H9 (cell line): ENCODE measurements at regions not wholly inside any gene's neighbourhood (a gene's known extent, or its start where the extent isn't known, plus 50 kb on each side); places are given as distances from the start of the nearest gene placed in this dataset.

Experiments
- DNase-seq: peaks from one replicate; pipeline ENCODE4 v3.0.0-alpha.2; 2017
- H2AFZ ChIP-seq: one replicate; pipeline ENCODE4 v1.6.1; 2013; ENCODE audit warnings: mild to moderate bottlenecking, low read length, control low read depth, moderate library complexity
- H2AK5ac ChIP-seq: 2 replicates; pipeline ENCODE4 v1.6.1; 2013; ENCODE audit warnings: low read length, control low read depth, mixed read lengths; ENCODE audit not compliant: insufficient read length
- H2BK120ac ChIP-seq: one replicate; pipeline ENCODE4 v1.6.1; 2013; ENCODE audit warnings: low read depth, mild to moderate bottlenecking, low read length, control low read depth, inconsistent platforms; ENCODE audit not compliant: poor library complexity, severe bottlenecking
- H2BK12ac ChIP-seq: 2 replicates; pipeline ENCODE4 v1.6.1; 2013; ENCODE audit warnings: low read length, control low read depth, mixed read lengths, low read depth; ENCODE audit not compliant: insufficient read length
- H2BK15ac ChIP-seq: 2 replicates; pipeline ENCODE4 v1.6.1; 2013; ENCODE audit warnings: low read depth, low read length, control low read depth
- H2BK20ac ChIP-seq: one replicate; pipeline ENCODE4 v1.6.1; 2013; ENCODE audit warnings: low read depth, mild to moderate bottlenecking, low read length, control low read depth, inconsistent platforms; ENCODE audit not compliant: poor library complexity, severe bottlenecking
- H2BK5ac ChIP-seq: 2 replicates; pipeline ENCODE4 v1.6.1; 2013; ENCODE audit warnings: low read length, control low read depth, mixed read lengths; ENCODE audit not compliant: insufficient read length
- H3K14ac ChIP-seq: 2 replicates; pipeline ENCODE4 v1.6.1; 2013; ENCODE audit warnings: low read length, control low read depth; ENCODE audit not compliant: insufficient read depth
- H3K18ac ChIP-seq: 2 replicates; pipeline ENCODE4 v1.6.1; 2013; ENCODE audit warnings: low read depth, mild to moderate bottlenecking, mixed read lengths, low read length, control low read depth; ENCODE audit not compliant: insufficient read length
- H3K23ac ChIP-seq: 2 replicates; pipeline ENCODE4 v1.6.1; 2013; ENCODE audit warnings: low read length, control low read depth, mixed read lengths, low read depth; ENCODE audit not compliant: insufficient read length
- H3K23me2 ChIP-seq: 2 replicates; pipeline ENCODE4 v1.6.1; 2013; ENCODE audit warnings: low read depth, mild to moderate bottlenecking, mixed read lengths, low read length, control low read depth; ENCODE audit not compliant: insufficient read length, poor library complexity, severe bottlenecking
- H3K27ac ChIP-seq: 2 replicates; pipeline ENCODE4 v1.5.1; 2013; ENCODE audit warnings: low read length, control low read depth, mixed read lengths, low read depth; ENCODE audit not compliant: insufficient read length
- H3K27me3 ChIP-seq: 2 replicates; pipeline ENCODE4 v1.6.1; 2013; ENCODE audit warnings: low read length, control low read depth, inconsistent platforms; ENCODE audit not compliant: insufficient read depth
- H3K4ac ChIP-seq: 2 replicates; pipeline ENCODE4 v1.6.1; 2013; ENCODE audit warnings: low read depth, mild to moderate bottlenecking, control low read depth, inconsistent platforms, low read length, moderate library complexity
- H3K4me1 ChIP-seq: 2 replicates; pipeline ENCODE4 v1.6.1; 2013; ENCODE audit warnings: low read length, control low read depth, inconsistent platforms; ENCODE audit not compliant: insufficient read depth
- H3K4me2 ChIP-seq: 2 replicates; pipeline ENCODE4 v1.6.1; 2013; ENCODE audit warnings: low read length, control low read depth, mixed read lengths; ENCODE audit not compliant: insufficient read length, insufficient read depth
- H3K56ac ChIP-seq: 2 replicates; pipeline ENCODE4 v1.6.1; 2013; ENCODE audit warnings: low read depth, mild to moderate bottlenecking, mixed read lengths, low read length, control low read depth; ENCODE audit not compliant: insufficient read length
- H3K79me1 ChIP-seq: 2 replicates; pipeline ENCODE4 v1.6.1; 2013; ENCODE audit warnings: low read depth, mild to moderate bottlenecking, moderate library complexity, low read length, control low read depth, inconsistent platforms; ENCODE audit not compliant: insufficient read depth, poor library complexity, severe bottlenecking
- H3K79me2 ChIP-seq: 2 replicates; pipeline ENCODE4 v1.6.1; 2013; ENCODE audit warnings: low read length, control low read depth, inconsistent platforms; ENCODE audit not compliant: insufficient read depth
- H3K9ac ChIP-seq: 2 replicates; pipeline ENCODE4 v1.6.1; 2013; ENCODE audit warnings: low read length, control low read depth, mixed read lengths; ENCODE audit not compliant: insufficient read length; ENCODE audit errors: extremely low read depth
- H3K9me3 ChIP-seq: one replicate; pipeline ENCODE4 v1.6.1; 2013; ENCODE audit warnings: low read depth, low read length, inconsistent platforms; ENCODE audit not compliant: control insufficient read depth
- H3T11ph ChIP-seq: one replicate; pipeline ENCODE4 v1.6.1; 2013; ENCODE audit warnings: mild to moderate bottlenecking, low read length, control low read depth, inconsistent platforms
- H4K20me1 ChIP-seq: one replicate; pipeline ENCODE4 v1.6.1; 2013; ENCODE audit not compliant: control insufficient read depth, insufficient read length, insufficient read depth
- H4K5ac ChIP-seq: 2 replicates; pipeline ENCODE4 v1.6.1; 2013; ENCODE audit warnings: low read depth, mild to moderate bottlenecking, mixed read lengths, low read length, control low read depth; ENCODE audit not compliant: insufficient read length
- H4K8ac ChIP-seq: replicated peaks from 2 replicates; pipeline ENCODE4 v1.6.1; 2013; ENCODE audit warnings: low read length, control low read depth, mixed read lengths, low read depth; ENCODE audit not compliant: insufficient read length
- H4K91ac ChIP-seq: 2 replicates; pipeline ENCODE4 v1.6.1; 2013; ENCODE audit warnings: low read depth, mild to moderate bottlenecking, moderate library complexity, mixed read lengths, low read length, control low read depth; ENCODE audit not compliant: insufficient read length
- H3K27ac Mint-ChIP-seq, 3 experiments: 2 replicates in 2 of 3; 3 replicates in 1 of 3; pipeline ENCODE4 v1.8.0; 2020 to 2021; ENCODE audit warnings: mixed read lengths in 3 of 3, mild to moderate bottlenecking in 1 of 3, moderate library complexity in 1 of 3
- H3K27me3 Mint-ChIP-seq: 2 replicates; pipeline ENCODE4 v1.8.0; 2021; ENCODE audit warnings: low read depth, mild to moderate bottlenecking, moderate library complexity, mixed read lengths
- H3K36me3 Mint-ChIP-seq, 3 experiments: 2 replicates in 2 of 3; 3 replicates in 1 of 3; pipeline ENCODE4 v1.8.0; 2020 to 2021; ENCODE audit warnings: low read depth in 3 of 3, mixed read lengths in 3 of 3; ENCODE audit not compliant: insufficient read depth in 1 of 3
- H3K4me1 Mint-ChIP-seq, 2 experiments: 2 replicates each; pipeline ENCODE4 v1.8.0; 2020; ENCODE audit warnings: mixed read lengths in 2 of 2
- H3K4me3 Mint-ChIP-seq, 2 experiments: 2 replicates in 1 of 2; 3 replicates in 1 of 2; pipeline ENCODE4 v1.8.0; 2020 to 2021; ENCODE audit warnings: mild to moderate bottlenecking in 2 of 2, mixed read lengths in 2 of 2, moderate library complexity in 1 of 2
- H3K9me3 Mint-ChIP-seq, 2 experiments: 2 replicates in 1 of 2; 3 replicates in 1 of 2; pipeline ENCODE4 v1.8.0; 2020; ENCODE audit warnings: mild to moderate bottlenecking in 2 of 2, mixed read lengths in 2 of 2, moderate library complexity in 1 of 2
- CTCF ChIP-seq: fragments of 200-600 bp; sonication (generic); conservative IDR thresholded peaks from 3 replicates; pipeline ENCODE4 v1.8.0; 2021; ENCODE audit warnings: antibody characterized with exemption, mild to moderate bottlenecking
- WGBS: extraction: QIAGEN DNeasy Blood & Tissue Kit; methylation state at CpG from one replicate; pipeline ENCODE4 v1.1.7; 2013; ENCODE audit warnings: missing lambda C conversion rate, low lambda C conversion rate, mixed read lengths; ENCODE audit not compliant: insufficient read length; ENCODE audit errors: extremely low coverage; 5-methylcytosine and 5-hydroxymethylcytosine counted together

GRCh38 chr2:152825834-152826233 lies 107.4 kb downstream of the ARL6IP6 start:
- Histone ChIP-seq H3T11ph (no peak overlapping the region), H3K18ac (no peak overlapping the region), H3K79me1 (no peaks in the 10 kb centered on the region), H4K20me1 (no peaks in the 10 kb centered on the region), H2AFZ (no peak overlapping the region), H2BK12ac (no peak overlapping the region), H4K8ac (no peak overlapping the region), H3K27me3 (no peaks in the 10 kb centered on the region), H2AK5ac (no peak overlapping the region), H2BK20ac (no peak overlapping the region), H3K9ac (no peak overlapping the region), H3K27ac (no peak overlapping the region), H3K79me2 (no peaks in the 10 kb centered on the region), H4K91ac (no peak overlapping the region), H4K5ac (no peak overlapping the region), H3K4ac (no peak overlapping the region), H2BK5ac (no peak overlapping the region), H3K4me1 (peaks cover 2% of the 10 kb centered on the region; the same call in 1 of the 2 replicates), H3K9me3 (no peaks in the 10 kb centered on the region), H3K23ac (no peak overlapping the region), H3K23me2 (no peaks in the 10 kb centered on the region), H2BK120ac (no peak overlapping the region), H3K14ac (no peak overlapping the region), H3K56ac (no peak overlapping the region), H2BK15ac (no peak overlapping the region), H3K4me2 (no peak overlapping the region)
- H3K27me3 Mint-ChIP-seq, result no peaks in the 10 kb centered on the region
- peaks cover 0 to 12% of the 10 kb centered on the region in 2 experiments; a peak in 3 of 4 replicates for H3K4me1 Mint-ChIP-seq
- no peaks in the 10 kb centered on the region for H3K36me3 Mint-ChIP-seq
- H3K4me3 Mint-ChIP-seq, result no peak overlapping the region
- DNase-seq, result no peak
- TF ChIP-seq CTCF, result no peak
- no CpG with 5 or more reads among the region's 3 CpGs for WGBS
- no peak overlapping the region for H3K27ac Mint-ChIP-seq
- H3K9me3 Mint-ChIP-seq, result no peaks in the 10 kb centered on the region
